HG03442 (cell line): ENCODE measurements at regions not wholly inside any gene's neighbourhood (a gene's known extent, or its start where the extent isn't known, plus 50 kb on each side); places are given as distances from the start of the nearest gene placed in this dataset.

ENCODE experiments used
- ATAC-seq: cut with Tn5 transposase; IDR thresholded peaks from one replicate; pipeline ENCODE4 v1.9.1; 2021; ENCODE audit warnings: mild to moderate bottlenecking, moderate library complexity; ENCODE audit not compliant: unreplicated experiment

DNA sequence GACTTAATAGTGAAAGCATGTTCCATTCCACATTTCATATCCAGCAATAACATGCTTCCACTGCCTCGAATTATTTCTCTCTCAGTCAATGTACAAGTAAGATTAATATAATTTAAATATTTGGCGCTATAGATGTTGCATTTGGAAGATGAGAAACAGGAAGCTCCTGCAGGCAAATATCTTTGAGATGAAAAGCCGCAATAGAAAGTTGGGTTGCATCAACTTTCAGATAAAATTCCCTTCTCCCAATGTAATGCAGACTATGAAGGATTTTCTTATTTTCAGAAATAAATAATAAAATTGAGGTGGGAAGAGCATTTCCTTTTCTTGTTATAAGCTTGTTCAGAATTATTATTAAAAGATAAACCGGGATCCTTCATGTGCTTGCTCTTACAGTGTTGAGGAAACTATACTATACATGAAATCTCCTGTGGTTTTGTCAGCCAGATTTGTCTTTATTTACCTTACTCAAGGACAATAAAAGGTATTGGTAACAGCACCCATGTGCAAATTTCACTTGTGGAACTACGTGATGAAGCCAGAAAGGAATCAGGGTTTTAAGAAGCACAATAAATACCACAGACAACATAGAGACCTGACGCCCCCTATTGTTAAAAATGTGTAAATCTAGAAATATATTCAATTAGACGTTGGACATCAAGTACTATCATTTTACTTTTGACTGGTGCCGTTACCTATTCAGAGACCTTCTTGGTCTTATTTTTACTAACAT lies 307.0 kb downstream of the ARPP21 start:
- ATAC-seq, result no peak

- no peak for ATAC-seq
Measured at GRCh38 chr3:35946854-35947515, 307.7 kb downstream of the ARPP21 start.

DNA sequence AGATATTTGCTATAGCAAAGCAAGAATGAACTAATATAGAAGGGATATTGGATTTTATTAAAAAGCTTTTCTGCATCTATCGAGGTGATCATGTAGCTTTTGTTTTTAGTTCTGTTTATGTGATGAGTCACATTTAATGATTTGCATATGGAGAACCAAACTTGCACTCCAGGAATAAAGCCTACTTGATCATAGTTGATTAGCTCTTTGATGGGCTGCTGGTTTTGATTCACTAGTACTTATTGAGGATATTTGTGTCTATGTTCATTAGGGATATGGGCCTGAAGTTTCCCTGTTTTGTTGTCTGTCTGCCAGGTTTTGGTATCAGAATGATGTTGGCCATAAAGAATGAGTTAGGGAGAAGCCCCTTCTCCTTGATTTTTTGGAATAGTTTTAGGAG lies 310.7 kb downstream of the ARPP21 start:
- no peak for ATAC-seq

- no peak for ATAC-seq
Measured at GRCh38 chr3:35954413-35954812, 315.1 kb downstream of the ARPP21 start.

GRCh38 chr3:35965908-35966307 lies 326.6 kb downstream of the ARPP21 start:
- no peak for ATAC-seq

DNA sequence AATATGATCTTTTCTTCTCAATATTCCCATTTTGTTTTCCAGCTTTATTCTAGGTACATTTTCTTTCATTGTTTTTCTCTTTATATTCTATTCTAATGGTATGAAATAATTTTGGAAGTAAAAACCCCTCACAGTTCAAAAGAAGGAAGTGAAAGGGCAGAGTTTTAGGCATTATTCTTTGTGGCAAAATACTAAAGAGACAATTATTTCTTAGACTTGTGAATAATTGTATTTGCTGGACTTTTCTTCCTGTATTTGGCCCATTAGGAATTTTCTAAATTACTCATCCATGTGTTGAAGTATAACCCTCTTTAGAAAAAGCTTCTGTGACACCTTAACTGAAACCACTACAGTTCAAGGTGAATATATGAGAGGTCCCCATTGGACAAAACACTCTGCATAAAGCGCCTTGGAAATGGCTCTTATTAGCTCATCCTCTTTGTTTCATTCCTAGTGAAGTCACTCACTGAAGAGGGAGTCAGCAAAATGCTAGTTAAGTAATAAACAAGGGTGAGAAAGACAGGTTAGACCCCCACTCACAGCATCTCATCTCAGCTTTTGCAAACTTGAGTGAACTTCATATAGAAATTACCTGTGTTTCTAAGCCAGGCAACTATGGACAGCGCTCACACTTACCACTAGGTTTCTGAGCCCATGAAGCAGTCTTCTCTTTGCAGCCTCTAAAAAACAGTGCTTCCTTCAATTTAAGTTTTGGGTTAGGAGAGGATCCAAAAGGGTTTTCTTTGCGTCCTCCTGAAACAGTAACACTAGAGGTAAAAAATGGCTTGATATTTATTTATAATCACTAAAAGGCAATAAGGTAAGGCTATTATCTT lies 327.5 kb downstream of the ARPP21 start:
- ATAC-seq, result no peak

DNA sequence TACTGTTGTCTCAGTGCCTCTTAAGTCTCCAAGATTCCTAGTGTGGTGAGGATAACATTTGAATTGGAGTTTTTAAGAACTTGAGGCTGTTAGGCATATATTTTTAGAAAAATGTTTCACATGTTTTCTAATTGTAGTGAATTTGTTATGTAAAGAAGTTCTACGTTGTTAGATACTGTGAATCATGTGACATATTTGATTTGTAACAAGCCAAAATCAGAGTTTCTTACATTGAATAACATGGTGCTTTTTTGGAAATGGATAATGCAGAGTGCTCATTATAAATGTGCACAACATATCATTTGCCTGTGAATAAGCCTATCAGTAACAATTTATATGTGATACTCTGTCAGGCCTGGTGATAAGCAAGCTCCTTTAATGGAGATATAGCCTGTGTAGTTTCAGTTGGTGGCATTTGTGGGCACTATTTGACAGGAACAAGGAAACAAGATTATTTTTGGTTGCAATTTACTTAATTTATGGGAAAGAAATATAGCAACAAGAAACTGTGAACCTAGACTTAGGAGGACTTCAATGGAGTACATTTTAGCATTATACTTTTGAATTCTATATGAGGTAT lies 328.8 kb downstream of the ARPP21 start:
- no peak for ATAC-seq

- no peak for ATAC-seq
Measured at GRCh38 chr3:35969406-35969805, 330.1 kb downstream of the ARPP21 start.

- no peak for ATAC-seq
Measured at GRCh38 chr3:35970793-35971192, 331.5 kb downstream of the ARPP21 start.

- no peak for ATAC-seq
Measured at GRCh38 chr3:35971686-35972085, 332.4 kb downstream of the ARPP21 start.

- ATAC-seq, result no peak
Measured at GRCh38 chr3:35974872-35975271, 335.5 kb downstream of the ARPP21 start.

DNA sequence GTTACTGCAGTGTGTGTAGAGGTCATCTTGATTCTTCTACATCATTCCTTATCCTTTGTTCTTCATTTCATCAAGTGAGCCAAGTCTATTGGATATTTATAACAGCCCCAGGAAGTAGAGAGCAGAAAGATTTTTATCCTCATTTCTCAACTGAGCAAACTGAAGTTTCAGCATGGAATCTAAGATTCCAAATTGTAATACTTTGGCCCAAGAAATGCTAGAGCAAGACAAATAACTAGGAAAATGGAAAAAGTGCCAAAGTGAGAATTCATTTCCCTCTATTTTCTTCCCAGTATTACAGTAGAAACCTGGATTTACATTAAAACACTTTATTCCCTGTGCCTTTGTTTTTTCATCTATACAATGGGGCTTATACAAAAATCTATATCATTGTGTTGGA lies 346.8 kb downstream of the ARPP21 start:
- no peak for ATAC-seq

DNA sequence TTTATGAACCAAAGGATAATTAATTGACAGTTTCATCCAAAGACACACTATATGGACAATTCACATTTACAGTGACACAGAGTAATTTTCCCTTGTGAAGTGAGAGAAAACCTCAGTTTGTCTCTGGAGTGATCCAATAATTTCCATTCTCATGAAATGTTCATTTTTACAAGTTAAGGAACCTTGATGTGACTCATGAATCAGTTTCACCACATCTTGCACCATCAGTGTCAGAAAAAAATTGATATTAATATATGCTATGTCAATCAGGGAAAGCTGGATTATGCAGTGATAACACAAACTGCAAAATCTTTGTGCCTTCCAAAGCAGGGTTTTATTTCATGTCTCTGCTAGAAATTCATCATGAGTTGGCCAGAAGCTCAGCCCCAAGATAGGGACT lies 348.1 kb downstream of the ARPP21 start:
- ATAC-seq, result no peak

GRCh38 chr3:35992041-35992440 lies 352.7 kb downstream of the ARPP21 start:
- no peak for ATAC-seq

DNA sequence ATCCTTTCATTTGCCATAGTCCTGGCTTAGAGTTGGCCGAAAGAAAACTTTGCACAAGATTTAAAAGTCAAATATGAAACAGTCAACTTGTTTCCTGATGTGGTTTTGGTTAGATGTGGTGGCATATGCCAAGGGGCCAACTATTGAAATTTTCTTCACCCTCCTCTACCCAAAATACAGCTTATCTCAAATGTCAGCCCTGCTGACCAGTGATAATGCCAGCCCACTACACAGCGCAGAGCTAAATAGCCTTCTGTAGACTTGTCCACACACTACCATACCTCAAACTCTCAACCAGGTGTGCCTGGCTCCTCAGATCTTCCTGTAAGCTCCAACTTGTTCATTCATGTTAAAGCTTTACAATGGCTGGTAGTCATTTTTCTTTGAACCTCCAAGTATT lies 368.5 kb upstream of the STAC start:
- no peak for ATAC-seq

GRCh38 chr3:36013425-36013824 lies 366.9 kb upstream of the STAC start:
- ATAC-seq, result no peak

DNA sequence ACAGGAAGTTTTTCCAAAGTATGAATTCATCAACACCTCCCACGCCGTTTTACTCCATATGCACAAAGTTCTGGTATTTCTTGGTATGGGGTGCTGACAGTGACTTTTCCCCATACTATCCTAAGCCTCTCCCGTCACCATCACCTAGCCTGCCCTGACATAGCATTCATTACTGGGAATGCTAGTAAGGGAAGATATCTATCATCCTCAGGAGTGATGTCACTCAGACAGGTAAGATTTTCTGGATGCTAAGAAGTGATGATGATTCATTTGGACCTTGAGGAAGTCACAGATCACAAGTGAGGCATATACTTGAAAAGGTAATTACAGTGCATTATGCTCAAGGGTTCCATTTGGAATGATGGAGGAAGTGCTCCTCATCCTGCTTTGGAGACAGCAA lies 355.1 kb upstream of the STAC start:
- no peak for ATAC-seq

DNA sequence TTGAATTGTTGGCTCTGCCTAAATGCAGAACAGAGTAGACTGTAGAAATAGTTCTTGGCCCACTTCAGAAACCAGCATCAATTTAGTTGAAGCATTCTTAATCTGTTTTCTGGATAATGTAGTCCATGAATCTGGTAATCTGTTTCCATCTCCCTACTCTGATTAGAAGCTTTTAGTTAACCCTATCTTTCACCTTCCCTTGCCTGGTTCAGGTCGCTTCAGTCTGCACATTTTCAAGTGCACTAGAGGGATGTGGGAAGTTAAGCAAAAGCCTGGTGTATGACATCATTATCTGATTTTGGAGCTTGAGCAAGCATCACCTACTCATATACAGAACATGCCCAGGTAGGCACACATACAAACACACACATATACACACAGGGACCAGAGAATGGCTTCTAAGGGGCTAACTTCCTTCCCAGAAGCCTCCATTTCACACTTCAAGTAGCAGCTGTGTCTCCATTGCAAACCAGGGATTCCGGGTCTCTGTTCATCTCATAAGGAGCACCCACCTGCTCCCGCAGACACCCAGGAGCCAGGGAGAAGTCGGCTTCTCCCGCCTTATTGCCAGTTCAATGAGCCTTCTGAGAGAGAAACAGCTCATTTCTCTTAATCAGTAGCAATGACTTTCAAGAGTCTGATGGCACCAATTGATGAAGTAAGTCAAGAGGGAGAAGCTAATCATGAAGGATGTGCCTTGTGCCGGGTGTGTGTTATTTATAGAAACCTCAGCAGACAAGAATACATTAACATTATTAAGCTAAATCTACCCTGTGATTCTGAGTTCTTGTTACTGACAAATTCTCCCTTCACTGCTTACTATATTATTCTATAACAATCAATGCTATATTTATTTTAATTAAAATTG lies 347.9 kb upstream of the STAC start:
- ATAC-seq, result no peak

GRCh38 chr3:36058404-36059030 lies 321.8 kb upstream of the STAC start:
- ATAC-seq, result no peak

- ATAC-seq, result no peak
Measured at GRCh38 chr3:36060950-36061349, 319.4 kb upstream of the STAC start.
